GM18508 (cell line): ENCODE measurements at regions not wholly inside any gene's neighbourhood (a gene's known extent, or its start where the extent isn't known, plus 50 kb on each side); places are given as distances from the start of the nearest gene placed in this dataset.

Experiments
- ATAC-seq: cut with Tn5 transposase; IDR thresholded peaks from one replicate; pipeline ENCODE4 v1.9.1; 2021; ENCODE audit warnings: moderate number of reproducible peaks; ENCODE audit not compliant: insufficient read depth, unreplicated experiment

DNA sequence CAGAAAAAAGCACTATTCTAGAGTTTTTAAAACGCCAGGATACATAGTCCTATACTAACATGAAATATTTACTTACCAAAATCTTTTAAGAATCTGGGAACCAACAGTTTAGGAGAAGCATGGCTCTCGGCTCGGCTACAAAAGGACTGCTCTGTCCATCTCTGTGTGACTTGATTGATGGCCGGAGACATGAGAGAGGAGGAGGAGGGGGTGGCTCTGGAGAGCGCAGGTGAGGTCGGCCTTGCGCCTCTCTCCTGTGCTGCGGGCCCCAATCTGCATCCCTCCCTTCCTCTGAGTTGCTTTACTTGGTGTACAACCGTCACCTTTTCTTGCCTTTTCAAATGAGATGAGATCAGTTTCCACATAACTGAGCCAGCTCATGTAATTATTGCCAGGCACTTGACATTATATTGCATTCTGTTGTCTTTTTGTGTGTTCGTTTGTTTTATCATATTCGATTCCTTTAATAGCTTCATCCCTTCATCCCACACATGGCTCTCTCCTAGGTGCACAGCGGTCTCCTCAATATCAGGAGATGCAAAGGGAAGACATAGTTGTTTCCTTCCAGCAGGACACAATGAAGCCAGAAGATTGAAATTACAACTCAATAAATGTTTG lies 87.8 kb upstream of the KLF6 start:
- ATAC-seq, result no peak

DNA sequence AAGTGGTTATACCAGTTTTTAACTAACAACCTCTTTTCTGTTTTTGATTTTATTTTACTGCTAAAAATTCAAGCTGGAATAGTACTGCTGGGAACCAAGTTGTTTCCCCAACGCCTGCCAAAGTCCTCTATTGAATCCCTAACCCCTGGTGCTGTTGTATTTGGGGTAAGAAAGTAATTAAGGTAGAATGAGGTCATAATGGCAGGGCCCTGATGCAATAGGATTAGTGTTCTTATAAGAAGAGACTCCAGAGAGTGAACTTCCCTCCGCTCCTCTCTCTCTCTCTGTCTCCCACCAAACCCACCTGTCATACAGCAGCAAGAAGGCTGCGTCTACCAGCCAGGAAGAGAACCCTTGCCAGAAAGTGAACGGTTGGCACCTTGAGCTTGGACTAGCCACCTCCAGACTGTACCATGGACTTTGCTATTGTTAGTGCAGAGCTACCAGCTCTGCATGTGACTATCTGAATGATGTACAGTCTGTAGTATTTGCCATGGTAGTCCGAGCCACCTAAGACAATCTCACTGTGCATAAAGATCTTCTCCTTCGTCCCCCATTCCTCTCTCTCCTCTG lies 86.5 kb upstream of the KLF6 start:
- no peak for ATAC-seq

DNA sequence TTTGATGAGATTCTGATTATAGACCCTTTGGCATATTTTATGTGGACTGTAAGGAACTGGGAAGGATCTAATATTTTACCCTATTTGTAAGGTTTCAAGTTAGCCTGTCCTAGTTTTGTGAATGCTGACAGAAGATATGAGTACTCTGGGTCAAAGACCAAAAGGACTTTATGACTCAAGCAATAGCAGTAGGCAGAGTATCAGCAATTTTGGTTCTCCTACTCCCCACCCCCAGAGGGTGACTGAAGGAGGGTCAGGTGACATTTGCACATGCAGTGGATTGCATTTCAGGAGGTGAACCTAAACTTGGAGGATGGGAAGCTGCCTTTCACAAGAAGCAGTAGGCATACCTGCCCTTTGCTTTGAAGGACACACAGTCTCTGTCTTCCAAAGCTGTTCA lies 84.0 kb upstream of the KLF6 start:
- no peak for ATAC-seq

DNA sequence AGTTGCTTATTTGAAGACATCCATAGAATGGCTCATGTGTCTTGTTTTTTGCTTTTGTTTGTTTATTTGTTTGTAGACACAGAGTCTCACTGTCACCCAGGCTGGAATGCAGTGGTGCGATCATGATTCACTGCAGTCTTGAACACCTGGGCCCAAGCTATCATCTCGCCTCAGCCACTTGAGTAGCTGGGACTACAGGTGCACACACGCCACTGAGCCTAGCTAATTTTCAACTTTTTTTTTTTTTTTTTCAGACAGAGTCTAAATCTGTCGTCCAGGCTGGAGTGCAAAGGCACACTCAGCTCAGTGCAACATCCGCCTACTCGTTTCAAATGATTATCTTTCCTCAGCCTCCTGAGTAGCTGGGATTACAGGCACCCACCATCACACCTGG lies 83.3 kb upstream of the KLF6 start:
- no peak for ATAC-seq

DNA sequence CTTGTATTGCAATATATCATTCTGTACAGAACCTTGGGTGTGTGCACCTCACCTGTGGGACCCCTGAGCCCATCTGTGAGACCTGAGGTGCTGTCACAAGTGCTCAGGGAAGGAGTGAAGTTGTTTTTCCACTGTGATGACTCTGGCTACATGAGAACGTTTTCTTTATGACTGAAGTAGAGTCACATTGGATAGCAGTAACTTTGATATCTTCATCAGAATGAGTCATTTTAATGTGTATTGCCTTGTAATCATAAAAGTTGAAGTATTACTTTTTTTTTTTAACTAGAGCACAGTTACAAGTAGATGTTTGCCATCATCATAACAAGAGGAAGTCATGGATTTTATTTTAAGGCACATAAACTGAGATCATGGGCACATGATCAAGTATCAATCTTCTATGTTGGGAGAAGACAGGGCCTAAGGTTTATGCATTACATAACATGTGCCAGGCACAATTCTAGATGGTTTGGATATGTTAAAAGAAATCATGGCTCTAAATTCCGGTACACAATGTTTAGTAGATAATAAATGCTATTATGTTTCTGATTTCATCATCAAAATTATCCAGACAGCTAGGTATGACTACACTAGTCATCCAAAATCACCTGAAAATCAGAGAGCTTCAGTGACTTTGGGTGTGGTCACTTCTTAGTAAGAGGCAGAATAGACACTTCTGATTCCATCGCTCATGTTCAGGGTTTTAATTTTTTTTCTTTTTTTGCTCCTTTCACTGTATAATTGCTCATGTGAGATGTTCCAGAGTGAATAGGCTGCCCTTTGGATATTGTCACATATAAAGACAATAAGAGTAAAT lies 82.7 kb upstream of the KLF6 start:
- ATAC-seq, result no peak

DNA sequence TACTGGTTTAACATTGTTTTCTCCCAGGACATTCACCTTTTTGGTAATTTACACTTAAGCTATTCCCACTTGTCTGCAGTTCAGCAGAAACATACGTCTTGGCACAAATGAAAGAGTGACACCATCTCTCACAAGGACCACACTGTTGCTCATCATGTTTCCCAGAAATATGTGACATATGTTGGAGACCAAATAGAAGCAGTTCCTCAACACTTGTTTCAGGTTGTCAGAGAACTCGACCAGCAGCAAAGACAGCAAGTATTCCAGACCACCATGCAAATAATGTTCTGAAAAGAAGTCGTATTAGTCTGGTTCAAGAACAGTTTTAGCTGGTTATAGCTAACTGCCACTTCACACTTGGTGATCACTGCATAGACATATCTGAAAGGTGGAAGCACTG lies 81.3 kb upstream of the KLF6 start:
- no peak for ATAC-seq

DNA sequence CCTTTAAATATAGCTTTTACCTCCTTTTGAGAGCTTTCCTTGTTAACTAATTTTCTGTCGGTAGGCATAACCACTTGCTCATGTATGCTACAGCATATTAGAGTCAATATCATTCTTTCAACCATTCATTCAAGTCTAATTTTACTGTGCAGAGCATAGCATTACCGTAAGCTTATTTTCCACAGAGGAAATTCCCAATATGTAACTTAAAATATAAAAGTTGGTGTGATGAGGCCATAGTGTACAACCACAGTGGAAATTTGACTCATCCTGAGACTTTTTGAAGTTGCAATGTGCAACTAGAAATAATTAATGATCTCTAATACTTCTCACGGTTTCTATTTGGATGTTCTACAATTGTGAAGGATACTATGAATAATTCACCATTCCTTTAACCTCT lies 80.6 kb upstream of the KLF6 start:
- peak; percentile 32 for ATAC-seq

DNA sequence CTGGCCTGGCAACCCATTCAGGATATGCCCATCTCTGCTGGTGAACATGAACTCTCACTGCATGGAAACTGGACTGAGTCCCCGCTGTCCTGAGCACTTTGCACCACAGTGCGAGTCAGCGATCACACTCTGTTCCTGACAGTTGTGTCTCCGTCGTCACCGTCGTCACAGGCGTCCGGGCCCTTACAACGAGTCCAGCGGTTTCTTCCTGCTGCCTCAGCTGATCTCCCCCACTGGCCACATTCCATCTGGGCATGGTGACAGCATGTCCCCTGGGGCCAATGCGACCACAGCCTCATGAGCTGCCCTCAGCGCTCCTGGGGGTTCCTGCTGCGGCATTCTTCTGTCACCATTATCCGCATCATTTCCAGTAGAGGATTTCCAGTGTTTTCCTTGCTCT lies 76.8 kb upstream of the KLF6 start:
- ATAC-seq, result no peak

DNA sequence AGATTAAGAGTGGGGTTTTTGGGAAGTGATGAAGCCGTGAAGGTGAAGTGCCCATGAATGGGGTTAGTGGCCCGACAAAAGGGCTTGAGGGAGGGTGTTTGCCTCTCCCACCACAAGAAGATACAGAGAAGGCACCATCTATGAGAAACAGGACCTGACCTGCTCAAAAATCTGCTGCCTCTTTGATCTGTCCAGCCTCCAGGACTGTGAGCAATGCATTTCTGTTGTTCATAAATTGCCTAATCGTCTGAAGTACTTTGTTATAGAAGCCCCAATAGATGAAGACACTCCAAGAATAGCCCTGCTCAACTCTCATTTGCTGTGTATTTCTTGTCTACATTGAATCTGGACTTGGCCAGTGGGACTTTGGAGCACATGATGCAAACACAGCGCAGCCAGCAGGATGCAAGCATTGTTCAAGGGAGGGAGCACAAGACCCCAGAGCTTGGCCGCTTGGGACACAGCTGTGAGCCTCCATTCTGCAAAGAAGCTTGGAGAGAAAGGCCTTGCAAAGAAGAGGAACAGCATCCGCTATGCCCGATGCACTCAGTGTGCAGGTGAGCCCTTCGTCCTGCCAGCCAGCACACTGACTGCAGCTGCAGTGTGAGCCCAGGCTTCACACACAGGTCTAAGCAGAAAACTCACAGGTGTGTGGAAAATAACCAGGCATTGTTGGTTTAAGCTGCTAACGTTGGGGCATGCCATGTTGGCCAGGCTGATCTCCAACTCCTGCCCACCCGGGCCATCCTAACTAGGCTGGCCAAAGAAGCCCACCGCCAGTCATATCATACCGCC lies 73.2 kb upstream of the KLF6 start:
- no peak for ATAC-seq

DNA sequence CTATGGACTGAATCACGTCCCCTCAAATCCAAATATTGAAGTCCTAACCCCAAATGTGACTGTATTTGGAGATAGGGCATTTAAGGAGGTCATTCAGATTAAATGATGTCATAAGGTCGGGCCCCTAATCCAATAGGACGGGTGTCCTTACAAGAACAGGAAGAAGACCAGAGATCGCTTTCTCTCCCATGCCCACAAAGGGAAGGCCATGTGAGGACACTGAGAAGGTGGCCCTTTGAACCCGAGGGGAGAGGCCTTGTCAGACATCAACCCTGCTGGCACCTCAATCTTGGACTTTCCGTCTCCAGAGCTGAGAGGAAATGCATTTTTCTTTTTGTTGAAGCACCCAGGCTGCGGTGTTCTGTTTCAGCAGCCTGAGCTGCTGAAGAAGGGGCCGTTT lies 72.3 kb upstream of the KLF6 start:
- ATAC-seq, result no peak

DNA sequence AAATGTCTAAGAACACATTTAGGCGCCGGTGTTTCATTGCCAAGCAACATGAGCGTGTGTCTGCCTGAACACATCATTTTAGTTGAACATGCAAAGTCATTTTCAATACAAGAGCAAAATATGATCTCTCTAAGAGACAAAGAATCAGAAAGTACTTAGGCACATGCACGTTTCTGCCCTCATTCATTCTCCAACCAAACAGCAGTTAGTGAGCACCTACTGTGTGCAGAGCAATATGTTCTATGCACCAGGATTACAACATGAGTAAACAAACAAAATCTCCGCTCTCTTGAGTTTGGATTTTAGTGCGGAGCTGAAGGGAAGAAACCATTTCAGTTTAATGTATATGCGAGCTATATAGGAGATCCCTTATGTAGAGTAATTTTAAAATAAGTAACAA lies 71.6 kb upstream of the KLF6 start:
- ATAC-seq, result no peak

DNA sequence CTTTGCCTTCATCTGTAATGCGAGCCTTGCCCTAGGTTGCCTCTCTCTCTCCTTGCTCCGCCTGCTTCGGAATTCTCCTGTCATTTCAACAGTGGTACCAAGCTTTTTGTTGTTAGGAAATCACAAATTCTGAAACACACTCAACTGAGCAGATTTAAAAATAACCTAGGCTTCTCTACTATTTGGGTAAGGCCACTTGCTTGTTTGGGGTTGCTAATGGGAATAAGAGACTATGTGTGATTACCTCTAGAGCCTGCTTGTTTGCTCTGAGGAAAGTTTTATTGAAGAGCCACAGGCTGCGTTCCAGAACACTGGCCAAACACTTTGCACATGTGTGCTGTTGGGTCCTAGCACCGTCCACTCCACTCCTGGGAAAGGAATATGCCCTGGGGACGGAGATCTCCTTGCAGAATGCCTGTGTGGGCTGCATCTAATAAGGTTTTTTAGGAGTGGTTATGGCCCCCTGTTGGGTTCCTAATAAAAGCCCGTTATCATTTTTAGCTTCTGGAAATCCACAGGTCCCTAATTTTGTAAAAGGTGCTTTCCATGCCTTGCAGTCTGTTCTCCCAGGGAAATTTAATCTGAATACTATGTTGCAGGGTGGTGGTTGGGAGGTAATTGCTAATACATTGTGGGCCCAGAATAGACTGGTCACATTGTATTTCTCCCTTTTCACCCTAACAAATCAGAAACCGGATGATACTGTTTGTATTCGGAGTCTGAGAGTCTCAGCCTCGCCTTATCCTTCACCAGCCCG lies 68.7 kb upstream of the KLF6 start:
- no peak for ATAC-seq

DNA sequence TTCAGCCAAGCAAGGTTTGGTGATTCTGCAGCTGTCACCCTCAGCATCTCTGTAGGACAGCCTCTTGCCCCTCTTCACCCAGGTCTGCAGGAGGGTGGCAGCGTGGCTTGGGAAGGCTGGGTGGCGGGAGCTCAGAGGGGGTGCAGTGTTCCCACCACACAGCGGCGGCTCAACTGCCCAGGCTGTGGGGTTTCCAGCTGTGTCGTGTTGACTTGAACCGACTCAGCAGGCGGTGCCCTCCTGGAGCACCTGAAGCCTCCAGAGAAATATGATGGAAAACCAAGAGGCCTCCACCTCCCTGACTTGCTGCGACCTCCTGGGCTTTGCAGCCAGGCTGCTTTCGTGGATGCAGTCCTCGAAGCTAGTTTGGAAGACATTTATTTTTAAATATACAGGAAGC lies 68.0 kb upstream of the KLF6 start:
- no peak for ATAC-seq

DNA sequence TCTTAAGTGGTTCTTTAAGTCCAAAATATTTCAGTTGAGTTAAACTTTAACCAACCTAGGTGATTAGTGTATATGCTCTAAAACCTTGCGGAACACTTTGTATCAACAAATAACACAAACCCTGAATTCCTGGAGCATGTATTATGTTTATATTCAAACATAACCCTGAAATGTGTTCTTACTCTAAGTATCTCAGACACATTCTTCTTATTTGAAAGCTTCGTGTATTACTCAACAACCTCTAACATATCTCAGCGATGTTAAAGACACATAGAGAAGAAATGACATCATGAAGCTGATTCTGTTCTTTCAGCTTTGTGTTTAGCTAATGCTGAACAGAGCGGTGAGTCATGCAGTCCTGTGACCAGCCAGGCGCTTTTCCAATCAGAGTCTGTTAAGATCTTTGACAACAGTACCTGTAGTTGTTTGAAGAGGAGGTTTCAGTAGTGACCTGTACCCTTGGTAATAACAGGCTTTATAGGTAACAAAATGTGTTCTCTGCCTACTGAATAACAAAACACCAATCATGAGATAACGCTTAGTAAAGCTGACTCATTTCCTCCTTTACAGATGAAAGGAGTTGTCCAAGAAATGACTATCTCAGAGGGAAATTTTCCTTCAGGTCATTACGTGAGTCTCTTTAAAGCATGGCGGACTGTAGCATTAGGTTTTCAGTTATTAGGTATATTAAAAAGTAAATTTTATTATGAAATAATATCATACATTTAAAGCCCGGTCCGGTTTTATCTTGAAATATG lies 67.3 kb upstream of the KLF6 start:
- ATAC-seq, result peak; percentile 87

DNA sequence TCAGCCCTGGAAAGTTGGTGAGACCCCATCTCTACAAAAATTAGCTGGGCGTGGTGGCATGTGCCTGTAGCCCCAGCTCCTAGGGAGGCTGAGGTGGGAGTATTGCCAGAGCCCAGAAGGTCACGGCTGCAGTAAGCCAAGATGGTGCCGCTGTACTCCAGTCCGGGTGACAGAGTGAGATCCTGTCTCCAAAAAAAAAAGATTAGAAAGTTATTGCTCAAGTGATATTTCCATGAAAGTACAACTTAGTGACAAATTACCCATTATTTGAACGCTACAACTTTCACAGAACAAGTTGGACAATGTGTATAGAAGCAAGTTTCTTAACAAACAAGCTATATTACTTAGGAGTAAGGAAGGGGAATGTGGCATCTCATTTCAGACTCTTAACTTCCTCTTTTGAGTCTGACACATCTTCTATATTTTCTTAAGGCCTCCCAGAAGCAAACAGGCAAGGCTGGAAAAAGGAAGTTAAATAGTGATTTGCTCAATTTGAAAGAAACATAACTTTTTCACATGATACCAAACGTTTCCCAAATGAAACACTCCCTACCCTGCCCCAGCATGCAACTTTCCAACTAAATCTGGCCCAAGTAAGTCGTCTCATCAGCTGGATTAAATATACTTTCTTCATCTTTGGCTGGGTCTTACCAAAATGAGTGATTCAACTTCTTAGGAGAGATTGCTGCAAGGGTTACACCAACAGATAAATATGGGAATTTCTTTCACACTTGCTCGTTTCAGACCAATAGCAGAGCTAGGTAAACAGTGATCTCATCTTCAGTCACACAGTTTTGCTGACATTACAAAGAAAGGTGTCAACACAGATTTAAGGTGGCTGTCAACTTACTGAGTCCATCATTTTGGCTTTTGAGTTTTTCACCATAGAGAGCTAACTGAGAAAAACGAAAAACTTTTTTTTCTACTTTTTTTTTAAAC lies 66.3 kb upstream of the KLF6 start:
- ATAC-seq, result no peak

DNA sequence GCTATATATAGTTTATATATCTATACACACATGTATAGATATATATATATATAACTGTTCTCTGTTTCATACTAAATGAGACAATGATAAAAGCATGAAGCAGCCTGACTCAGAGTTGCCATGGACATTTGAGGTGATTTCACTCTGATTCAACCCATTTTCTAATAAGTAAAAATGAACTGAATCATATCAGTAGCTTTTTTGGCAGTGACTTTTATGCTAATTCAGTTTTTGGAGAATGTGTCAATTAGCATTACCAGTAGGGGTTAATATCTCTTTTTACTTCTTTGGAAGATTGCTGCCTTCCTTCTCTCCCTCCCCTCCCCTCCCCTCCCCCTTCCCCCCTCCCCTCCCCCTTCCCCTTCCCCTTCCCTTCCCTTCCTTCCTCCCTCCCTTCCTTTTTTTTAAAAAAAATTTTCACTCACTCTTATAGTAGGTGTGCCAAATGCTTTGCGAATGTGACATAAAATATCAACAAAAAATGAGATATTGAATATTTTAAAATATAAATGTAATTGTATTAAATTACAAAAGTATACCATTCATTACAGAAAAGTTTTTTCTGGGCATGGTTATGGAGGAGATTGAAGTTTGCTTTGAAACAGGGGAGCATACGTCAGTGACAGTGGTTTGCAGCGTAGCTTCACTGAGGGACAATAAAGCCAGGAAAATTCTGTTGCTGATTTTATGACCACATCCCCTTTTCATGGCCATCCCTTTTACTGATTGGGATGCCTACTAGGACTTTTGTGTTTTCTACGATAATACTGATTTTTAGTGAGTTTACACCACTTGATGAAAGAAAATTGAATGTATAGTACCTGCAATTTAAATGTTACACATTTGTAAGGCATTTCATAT lies 64.0 kb upstream of the KLF6 start:
- no peak for ATAC-seq

DNA sequence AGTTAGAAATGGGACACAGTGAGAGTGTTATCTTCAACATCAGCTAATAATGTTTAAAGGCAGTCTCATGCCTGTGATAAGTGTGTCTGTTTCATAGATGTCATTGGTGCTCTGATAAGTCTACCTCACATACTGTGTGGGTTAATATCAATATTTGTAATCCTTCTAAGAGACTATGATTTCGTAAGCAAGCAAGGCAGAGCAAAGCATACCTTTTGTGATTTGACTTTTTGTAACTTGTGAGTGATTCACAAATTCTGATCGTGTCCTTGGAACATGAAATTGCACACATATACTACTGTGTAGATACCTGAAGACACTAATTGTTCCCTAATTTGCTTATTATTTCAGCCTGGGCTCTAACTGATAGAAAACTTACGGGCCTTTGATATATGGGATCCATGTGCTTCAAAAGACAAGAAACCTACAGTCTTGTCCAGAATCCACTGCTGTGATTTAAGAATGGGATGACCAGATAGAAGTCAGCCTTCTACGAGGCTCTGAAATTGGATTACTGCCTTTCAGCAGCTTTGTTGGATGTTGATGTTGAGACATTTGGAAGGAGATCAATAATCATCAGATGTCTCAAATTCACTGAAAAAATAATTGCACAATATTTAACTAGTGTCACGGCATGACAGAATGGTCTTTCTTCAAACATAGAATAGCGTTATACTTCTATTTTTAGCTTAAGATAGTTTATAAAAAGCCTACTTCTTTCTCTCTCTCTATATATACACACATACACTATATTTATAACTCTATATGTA lies 63.2 kb upstream of the KLF6 start:
- ATAC-seq, result no peak
